BLaER1 treated with 17β-estradiol and CSF1 and Interleukin-3, amounts not matched to agents 10 nM and 100 nM (cell line): ENCODE measurements at regions not wholly inside any gene's neighbourhood (a gene's known extent, or its start where the extent isn't known, plus 50 kb on each side); places are given as distances from the start of the nearest gene placed in this dataset.
"Not testable (repeated sequence)": the region's sequence is repeated elsewhere in the genome, so short reads cannot be mapped to it uniquely, and the experiment has no call there.

ENCODE experiments used
- H3K27ac ChIP-seq, 11 experiments: shearing (Covaris generic); formaldehyde crosslinking; 2 replicates each; pipeline ENCODE4 v1.8.1; 2022
- H3K27me3 ChIP-seq, 11 experiments: shearing (Covaris generic); formaldehyde crosslinking; 2 replicates each; pipeline ENCODE4 v1.8.1; 2022
- H3K36me3 ChIP-seq, 11 experiments: shearing (Covaris generic); formaldehyde crosslinking; 2 replicates each; pipeline ENCODE4 v1.8.1; 2022
- H3K4me1 ChIP-seq, 10 experiments: shearing (Covaris generic); formaldehyde crosslinking; 2 replicates each; pipeline ENCODE4 v1.8.1; 2022
- H3K4me2 ChIP-seq, 11 experiments: shearing (Covaris generic); formaldehyde crosslinking; 2 replicates each; pipeline ENCODE4 v1.8.1; 2022
- H3K4me3 ChIP-seq, 10 experiments: shearing (Covaris generic); formaldehyde crosslinking; 2 replicates each; pipeline ENCODE4 v1.8.1; 2022
- H3K9ac ChIP-seq, 11 experiments: shearing (Covaris generic); formaldehyde crosslinking; 2 replicates each; pipeline ENCODE4 v1.8.1; 2022
- H3K9me3 ChIP-seq, 11 experiments: shearing (Covaris generic); formaldehyde crosslinking; replicated peaks in 1 of 11; 2 replicates each; pipeline ENCODE4 v1.8.1; 2022
- H4K20me1 ChIP-seq, 11 experiments: shearing (Covaris generic); formaldehyde crosslinking; 2 replicates each; pipeline ENCODE4 v1.8.1; 2022
- Cebpa-rat ChIP-seq, 11 experiments: shearing (Covaris generic); IDR thresholded peaks; 2 replicates each; pipeline ENCODE4 v1.8.1; 2022

DNA sequence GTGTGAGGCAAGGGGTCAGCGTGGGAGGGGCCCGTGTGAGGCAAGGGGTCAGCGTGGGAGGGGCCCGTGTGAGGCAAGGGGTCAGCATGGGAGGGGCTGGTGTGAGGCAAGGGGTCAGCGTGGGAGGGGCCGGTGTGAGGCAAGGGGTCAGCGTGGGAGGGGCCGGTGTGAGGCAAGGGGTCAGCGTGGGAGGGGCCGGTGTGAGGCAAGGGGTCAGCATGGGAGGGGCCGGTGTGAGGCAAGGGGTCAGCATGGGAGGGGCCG is 119.2 kb downstream of the SEPTIN14 start:
- H3K4me1 ChIP-seq, H3K4me2 ChIP-seq: not testable (repeated sequence)

DNA sequence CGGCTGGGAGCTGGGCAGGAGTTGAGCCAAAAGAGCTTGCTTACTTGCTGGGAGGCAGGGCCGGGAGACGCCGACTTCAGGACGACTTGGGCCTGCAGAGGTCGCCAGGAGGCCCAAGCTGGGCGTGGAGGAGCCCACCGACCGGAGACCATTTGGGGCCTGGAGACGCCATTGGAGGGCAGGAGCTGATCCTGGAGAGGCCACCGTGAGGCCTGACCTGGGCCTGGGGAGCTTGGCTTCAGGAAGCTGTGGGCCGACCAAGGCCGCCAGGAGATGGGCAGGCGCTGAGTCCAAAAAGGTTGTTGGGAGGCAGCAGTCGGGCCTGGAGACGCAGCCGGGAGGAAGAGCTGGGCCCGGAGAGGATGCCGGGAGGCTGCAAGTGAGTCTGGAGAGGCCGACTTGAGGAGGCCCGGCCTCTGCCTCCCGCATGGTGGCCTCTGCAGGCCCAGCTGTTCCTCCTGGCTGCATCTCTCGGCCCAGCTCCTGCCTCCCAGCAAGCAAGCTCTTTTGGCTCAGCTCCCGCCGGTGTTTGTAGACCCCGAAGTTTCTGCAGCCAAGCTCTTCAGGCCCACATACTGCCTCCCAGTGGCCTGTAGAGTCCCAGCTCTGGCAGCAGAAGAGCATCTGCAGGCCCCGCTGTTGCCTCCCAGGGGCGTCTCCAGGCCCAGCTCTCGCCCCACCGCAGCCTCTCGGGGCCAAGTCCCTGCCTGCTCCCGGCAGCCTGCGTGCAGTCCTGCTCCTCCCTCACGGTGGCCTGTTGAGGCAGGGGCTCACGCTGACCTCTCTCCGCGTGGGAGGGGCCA is 119.7 kb downstream of the SEPTIN14 start:
- not testable (repeated sequence) for H3K4me1 ChIP-seq, H3K27me3 ChIP-seq, H3K4me3 ChIP-seq, H4K20me1 ChIP-seq, H3K36me3 ChIP-seq, H3K9me3 ChIP-seq, H3K4me2 ChIP-seq, H3K9ac ChIP-seq, H3K27ac ChIP-seq

More for the DNA sequence above, 119.2 kb downstream of the SEPTIN14 start:
- H3K4me3 ChIP-seq, H3K9me3 ChIP-seq, H3K27me3 ChIP-seq, H3K9ac ChIP-seq, H3K36me3 ChIP-seq, H3K27ac ChIP-seq, H4K20me1 ChIP-seq: not testable (repeated sequence)

DNA sequence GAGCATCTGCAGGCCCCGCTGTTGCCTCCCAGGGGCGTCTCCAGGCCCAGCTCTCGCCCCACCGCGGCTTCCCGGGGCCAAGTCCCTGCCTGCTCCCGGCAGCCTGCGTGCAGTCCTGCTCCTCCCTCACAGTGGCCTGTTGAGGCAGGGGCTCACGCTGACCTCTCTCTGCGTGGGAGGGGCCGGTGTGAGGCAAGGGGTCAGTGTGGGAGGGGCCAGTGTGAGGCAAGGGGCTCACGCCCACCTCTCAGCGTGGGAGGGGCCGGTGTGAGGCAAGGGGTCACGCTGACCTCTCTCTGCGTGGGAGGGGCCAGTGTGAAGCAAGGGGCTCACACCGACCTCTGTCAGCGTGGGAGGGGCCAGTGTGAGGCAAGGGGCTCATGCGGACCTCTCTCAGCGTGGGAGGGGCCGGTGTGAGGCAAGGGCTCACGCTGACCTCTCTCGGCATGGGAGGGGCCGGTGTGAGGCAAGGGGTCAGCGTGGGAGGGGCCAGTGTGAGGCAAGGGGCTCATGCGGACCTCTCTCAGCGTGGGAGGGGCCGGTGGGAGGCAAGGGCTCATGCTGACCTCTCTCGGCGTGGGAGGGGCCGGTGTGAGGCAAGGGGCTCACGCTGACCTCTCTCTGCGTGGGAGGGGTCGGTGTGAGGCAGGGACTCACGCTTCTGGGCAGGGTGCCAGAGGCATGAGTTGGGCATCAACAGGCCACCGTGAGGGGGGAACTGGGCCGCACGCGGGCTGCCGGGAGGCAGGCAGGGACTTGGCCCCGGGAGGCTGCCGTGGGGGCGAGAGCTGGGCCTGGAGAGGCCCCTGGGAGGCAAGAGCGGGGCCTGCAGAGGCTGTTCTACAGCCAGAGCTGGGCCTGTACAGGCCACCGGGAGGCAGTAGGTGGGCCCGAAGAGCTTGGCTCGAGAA is 120.6 kb downstream of the SEPTIN14 start:
- H3K4me1 ChIP-seq, H3K9ac ChIP-seq, H3K4me3 ChIP-seq, H4K20me1 ChIP-seq, H3K9me3 ChIP-seq, H3K4me2 ChIP-seq, H3K36me3 ChIP-seq, H3K27ac ChIP-seq, H3K27me3 ChIP-seq: not testable (repeated sequence)

DNA sequence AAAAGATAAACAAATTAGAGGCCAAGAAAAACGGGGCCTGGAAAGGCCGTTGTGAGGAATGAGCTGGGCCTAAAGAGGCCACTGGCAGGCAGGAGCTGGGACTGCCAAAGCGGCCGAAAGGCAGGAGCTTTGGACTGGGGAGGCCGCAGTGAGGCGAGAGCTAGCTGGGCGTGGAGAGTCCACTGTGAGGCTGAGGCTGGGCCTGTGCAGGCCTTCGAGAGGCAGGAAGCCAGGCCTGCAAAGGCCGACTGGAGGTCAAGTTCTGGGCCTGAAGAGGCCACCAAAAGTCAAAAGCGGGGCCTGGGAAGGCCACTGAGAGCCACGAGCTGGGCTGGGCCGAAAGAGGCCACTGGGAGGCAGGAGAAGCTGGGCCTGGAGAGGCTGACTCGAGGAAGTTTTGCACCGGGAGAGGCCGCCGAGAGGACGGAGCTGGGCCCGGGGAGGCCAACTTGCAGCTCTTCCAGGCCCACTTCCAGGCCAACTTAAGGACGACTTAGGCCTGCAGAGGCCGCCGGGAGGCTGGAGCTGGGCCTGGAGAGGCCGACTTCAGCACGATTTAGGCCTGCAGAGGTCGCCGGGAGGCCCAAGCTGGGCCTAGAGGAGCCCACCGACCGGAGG is 121.8 kb downstream of the SEPTIN14 start:
- not testable (repeated sequence) for H3K4me3 ChIP-seq, H3K9ac ChIP-seq, H4K20me1 ChIP-seq, H3K27ac ChIP-seq, H3K36me3 ChIP-seq, H3K4me2 ChIP-seq, H3K4me1 ChIP-seq, H3K9me3 ChIP-seq, H3K27me3 ChIP-seq

DNA sequence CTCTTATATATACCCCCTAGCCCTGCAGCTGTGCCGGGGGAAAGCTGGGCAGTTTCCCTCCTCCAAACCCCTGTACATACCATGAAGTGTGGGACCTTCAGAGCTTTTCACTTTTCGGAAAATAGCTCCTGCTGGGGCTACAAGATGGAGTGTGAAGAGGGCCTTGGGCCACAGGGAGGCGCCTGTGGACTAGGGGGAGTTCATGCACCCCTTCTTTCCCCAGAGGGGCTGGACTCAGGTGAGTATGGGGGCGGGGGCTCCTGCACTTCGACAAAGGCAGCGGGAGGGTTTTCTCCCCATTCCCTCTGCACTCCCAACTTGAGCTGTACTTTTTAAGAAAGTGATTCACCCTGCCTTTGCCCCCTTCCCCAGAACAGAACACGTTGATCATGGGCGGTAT is 122.5 kb downstream of the SEPTIN14 start:
- not testable (repeated sequence) for H3K27ac ChIP-seq, H4K20me1 ChIP-seq, H3K9me3 ChIP-seq, H3K4me2 ChIP-seq, H3K9ac ChIP-seq, H3K4me3 ChIP-seq, H3K27me3 ChIP-seq, H3K36me3 ChIP-seq, H3K4me1 ChIP-seq

DNA sequence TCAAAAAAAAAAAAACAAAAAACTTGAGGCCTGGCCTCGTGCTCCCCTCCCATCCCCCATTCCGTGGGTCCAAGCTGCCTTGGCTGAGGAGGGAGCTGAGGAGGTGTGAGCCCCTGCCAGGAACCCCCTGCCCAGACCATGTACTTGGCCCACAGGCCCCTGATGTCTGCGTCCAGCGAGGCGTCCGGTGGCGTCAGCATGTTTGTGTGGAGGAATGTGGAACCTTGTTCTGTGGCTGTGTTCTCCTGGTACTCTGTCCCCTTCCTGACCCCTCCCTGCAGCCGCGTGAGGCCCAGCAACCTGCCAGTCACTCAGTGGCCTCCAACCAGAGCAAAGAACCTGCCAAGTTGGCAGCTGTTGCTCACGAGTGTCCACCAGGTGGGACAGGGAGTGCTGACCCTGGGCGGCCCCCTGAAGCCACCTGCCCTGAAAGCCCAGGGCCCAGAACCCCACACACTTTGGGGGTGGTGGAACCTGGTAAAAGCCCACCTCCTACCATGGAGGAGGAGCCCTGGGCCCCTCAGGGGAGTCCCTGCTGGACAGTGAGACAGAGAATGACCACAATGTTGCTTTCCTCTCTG is 125.8 kb downstream of the SEPTIN14 start:
- not testable (repeated sequence) for H3K4me1 ChIP-seq, H3K9ac ChIP-seq, H3K36me3 ChIP-seq, H3K4me2 ChIP-seq, H3K4me3 ChIP-seq, H3K27me3 ChIP-seq, H4K20me1 ChIP-seq, H3K27ac ChIP-seq
- H3K9me3 ChIP-seq: peaks cover 0 to 22% (median 7%) of the 10 kb centered on the region in 11 experiments; a peak in 16 of 22 replicates

DNA sequence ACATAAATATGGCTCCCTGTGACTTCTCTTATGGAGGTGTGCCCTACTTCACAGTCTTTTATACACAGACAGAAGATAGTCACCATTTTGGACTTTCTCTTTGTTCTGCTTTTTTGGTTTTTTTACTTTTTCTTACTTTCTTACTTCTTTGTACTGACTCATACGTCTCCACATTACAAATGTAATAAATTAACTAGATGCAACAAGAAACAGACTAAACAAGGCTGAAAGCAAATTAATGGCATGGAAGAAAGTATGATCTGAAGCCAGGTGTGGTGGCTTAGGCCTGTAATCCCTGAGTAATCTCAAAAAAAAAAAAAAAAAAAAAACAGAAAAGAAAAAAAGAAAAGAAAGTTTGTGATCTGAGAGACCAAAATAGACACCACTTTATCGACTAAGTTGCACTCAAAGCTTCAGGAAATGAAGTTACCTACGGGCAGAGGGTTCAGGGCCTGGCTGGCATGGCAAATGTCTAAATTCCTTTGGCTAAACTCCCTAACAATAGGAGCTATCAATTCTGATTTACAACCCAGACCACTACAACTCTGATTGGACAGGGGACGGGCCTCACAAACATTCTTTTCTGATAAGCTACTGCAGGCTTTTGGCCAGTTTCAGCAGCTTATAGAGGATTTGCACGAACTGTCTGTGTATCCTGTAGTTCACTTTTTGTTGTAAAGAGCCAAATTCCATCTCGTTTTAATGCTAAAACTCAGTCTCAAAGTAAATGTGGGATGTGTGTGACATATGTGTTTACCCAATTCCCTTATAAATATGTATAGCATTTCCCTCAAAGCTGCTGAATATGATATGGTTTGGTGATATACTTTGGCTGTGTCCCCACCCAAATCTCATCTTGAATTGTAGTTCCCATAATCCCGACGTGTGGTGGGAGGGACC is 129.1 kb downstream of the SEPTIN14 start:
- H3K36me3 ChIP-seq: no peaks in the 10 kb centered on the region
- H3K9ac ChIP-seq: no peak overlapping the region
- H3K27me3 ChIP-seq: no peaks in the 10 kb centered on the region
- H3K4me2 ChIP-seq: no peak overlapping the region
- no peaks in the 10 kb centered on the region for H4K20me1 ChIP-seq
- H3K4me1 ChIP-seq: no peaks in the 10 kb centered on the region
- H3K27ac ChIP-seq: no peak overlapping the region
- peaks cover 0 to 40% (median 14%) of the 10 kb centered on the region in 11 experiments; a peak in 18 of 22 replicates for H3K9me3 ChIP-seq
- no peak overlapping the region for H3K4me3 ChIP-seq
- no peak for TF ChIP-seq Cebpa-rat (IDR thresholded peaks at IDR 0.05)

DNA sequence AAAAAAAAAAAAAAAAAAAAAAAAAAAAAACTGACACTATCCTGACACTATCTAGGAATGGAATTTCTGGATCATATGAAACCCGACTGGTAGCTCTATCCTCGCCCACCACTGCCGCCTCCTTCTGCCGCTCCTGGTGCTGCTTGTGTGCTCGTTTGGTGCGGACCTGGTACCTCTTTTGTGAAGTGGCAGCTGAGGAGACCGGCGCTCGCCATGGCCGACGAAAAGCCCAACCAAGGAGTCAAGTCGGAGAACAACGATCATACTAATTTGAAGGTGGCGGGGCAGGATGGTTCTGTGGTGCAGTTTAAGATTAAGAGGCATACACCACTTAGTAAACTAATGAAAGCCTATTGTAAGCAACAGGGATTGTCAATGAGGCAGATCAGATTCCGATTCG is 130.6 kb downstream of the SEPTIN14 start:
- Histone ChIP-seq H3K4me2 (no peak overlapping the region), H4K20me1 (no peaks in the 10 kb centered on the region), H3K27ac (no peak overlapping the region), H3K27me3 (no peaks in the 10 kb centered on the region), H3K4me1 (no peaks in the 10 kb centered on the region), H3K4me3 (no peak overlapping the region), H3K36me3 (no peaks in the 10 kb centered on the region), H3K9ac (no peak overlapping the region), H3K9me3 (peaks cover 0 to 40% (median 14%) of the 10 kb centered on the region in 11 experiments; a peak in 18 of 22 replicates)
- no peak for TF ChIP-seq Cebpa-rat (IDR thresholded peaks at IDR 0.05)

DNA sequence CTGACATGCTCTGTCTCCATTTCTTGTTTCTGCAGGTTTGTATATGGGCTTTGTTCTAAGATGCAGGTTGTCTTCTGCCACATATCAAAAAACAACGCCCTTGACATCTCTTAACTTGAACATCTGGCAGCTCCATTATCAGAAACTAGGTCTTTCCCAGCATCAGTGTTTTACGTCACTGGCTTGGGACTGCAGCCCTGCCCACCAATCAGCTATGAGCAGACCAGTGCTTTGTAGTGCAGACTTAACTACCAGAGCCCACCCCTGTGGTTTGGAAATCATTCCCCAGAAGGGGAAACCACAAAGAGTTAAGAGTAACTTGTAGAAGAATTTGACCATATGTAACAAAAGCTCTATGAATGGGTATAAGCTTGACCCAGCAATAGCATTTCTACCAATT is 132.4 kb downstream of the SEPTIN14 start:
- H3K27ac ChIP-seq: no peak overlapping the region
- peaks cover 0 to 40% (median 14%) of the 10 kb centered on the region in 11 experiments; a peak in 18 of 22 replicates for H3K9me3 ChIP-seq
- no peaks in the 10 kb centered on the region for H3K27me3 ChIP-seq
- no peak for TF ChIP-seq Cebpa-rat (IDR thresholded peaks at IDR 0.05)
- no peaks in the 10 kb centered on the region for H4K20me1 ChIP-seq
- no peak overlapping the region for H3K4me3 ChIP-seq
- no peaks in the 10 kb centered on the region for H3K36me3 ChIP-seq
- H3K4me1 ChIP-seq: no peaks in the 10 kb centered on the region
- no peak overlapping the region for H3K4me2 ChIP-seq
- no peak overlapping the region for H3K9ac ChIP-seq
